Osteocyte (in vitro differentiated cells): ENCODE measurements at regions not wholly inside any gene's neighbourhood (a gene's known extent, or its start where the extent isn't known, plus 50 kb on each side); places are given as distances from the start of the nearest gene placed in this dataset.

Source experiments
- DNase-seq: peaks from one replicate; pipeline ENCODE4 v3.0.0; 2021; ENCODE audit warnings: mixed read lengths; ENCODE audit not compliant: unreplicated experiment; ENCODE audit errors: extremely low spot score
- H3K27ac Mint-ChIP-seq: one replicate; pipeline ENCODE4 v1.8.0; 2021; ENCODE audit warnings: mild to moderate bottlenecking, mixed read lengths; ENCODE audit not compliant: unreplicated experiment
- H3K27me3 Mint-ChIP-seq: one replicate; pipeline ENCODE4 v1.8.0; 2021; ENCODE audit warnings: mixed read lengths; ENCODE audit not compliant: unreplicated experiment
- H3K36me3 Mint-ChIP-seq: one replicate; pipeline ENCODE4 v1.8.0; 2021; ENCODE audit warnings: mixed read lengths; ENCODE audit not compliant: unreplicated experiment
- H3K4me1 Mint-ChIP-seq: one replicate; pipeline ENCODE4 v1.8.0; 2021; ENCODE audit warnings: mixed read lengths; ENCODE audit not compliant: unreplicated experiment
- H3K4me3 Mint-ChIP-seq: one replicate; pipeline ENCODE4 v1.8.0; 2021; ENCODE audit warnings: mild to moderate bottlenecking, moderate library complexity, mixed read lengths; ENCODE audit not compliant: unreplicated experiment
- H3K9me3 Mint-ChIP-seq: one replicate; pipeline ENCODE4 v1.8.0; 2021; ENCODE audit warnings: mixed read lengths; ENCODE audit not compliant: unreplicated experiment
- TF ChIP-seq, protein P1 (sequence below): fragments of 200-600 bp; sonication (generic); IDR thresholded peaks from 2 replicates; pipeline ENCODE4 v1.5.0; 2021; ENCODE audit warnings: antibody characterized with exemption, mild to moderate bottlenecking, moderate library complexity

DNA sequence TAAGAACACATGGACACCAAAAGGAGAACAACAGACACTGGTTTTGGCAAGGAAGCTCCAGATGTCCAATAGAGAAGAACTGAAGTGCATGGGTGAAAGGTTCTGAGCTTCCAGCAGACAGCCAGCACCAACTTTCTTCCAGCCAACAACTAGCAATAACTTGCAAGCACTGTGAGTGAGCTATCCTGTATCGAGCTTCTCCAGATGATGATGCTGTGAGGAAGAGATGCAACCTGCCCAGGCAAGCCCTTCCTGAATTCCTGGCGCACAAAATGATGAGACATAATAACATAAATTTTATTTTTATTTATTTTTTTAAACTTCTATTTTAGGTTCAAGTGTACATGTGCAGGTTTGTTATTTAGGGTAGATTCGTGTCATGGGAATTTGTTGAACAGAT lies 692.1 kb downstream of the DNAJB9 start:
- TF ChIP-seq, protein P1, sequence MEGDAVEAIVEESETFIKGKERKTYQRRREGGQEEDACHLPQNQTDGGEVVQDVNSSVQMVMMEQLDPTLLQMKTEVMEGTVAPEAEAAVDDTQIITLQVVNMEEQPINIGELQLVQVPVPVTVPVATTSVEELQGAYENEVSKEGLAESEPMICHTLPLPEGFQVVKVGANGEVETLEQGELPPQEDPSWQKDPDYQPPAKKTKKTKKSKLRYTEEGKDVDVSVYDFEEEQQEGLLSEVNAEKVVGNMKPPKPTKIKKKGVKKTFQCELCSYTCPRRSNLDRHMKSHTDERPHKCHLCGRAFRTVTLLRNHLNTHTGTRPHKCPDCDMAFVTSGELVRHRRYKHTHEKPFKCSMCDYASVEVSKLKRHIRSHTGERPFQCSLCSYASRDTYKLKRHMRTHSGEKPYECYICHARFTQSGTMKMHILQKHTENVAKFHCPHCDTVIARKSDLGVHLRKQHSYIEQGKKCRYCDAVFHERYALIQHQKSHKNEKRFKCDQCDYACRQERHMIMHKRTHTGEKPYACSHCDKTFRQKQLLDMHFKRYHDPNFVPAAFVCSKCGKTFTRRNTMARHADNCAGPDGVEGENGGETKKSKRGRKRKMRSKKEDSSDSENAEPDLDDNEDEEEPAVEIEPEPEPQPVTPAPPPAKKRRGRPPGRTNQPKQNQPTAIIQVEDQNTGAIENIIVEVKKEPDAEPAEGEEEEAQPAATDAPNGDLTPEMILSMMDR: no peak
- Mint-ChIP-seq H3K4me1 (no peaks in the 10 kb centered on the region), H3K9me3 (peaks cover 19% of the 10 kb centered on the region), H3K36me3 (no peaks in the 10 kb centered on the region), H3K4me3 (no peak overlapping the region), H3K27me3 (no peaks in the 10 kb centered on the region), H3K27ac (no peak overlapping the region)
- DNase-seq: no peak

DNA sequence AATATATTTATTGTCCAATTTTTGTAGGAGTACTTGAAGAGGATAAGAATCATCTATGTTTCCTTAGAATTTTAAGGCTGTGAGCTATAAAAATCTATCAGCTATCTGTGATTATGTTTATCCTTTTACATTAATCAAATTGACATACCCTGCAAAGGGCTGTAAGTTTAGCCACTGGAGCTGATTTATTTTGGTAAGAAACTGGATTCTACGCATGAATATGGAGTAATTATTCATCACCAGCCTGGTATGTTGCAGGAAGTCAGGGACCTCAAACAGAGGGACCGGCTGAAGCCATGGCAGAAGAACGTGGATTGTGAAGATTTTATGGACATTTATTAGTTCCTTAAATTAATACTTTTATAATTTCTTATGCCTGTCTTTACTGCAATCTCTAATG lies 696.9 kb downstream of the DNAJB9 start:
- no peak for DNase-seq
- H3K27me3 Mint-ChIP-seq: no peaks in the 10 kb centered on the region
- H3K4me3 Mint-ChIP-seq: no peak overlapping the region
- H3K9me3 Mint-ChIP-seq: peaks cover 33% of the 10 kb centered on the region
- no peaks in the 10 kb centered on the region for H3K36me3 Mint-ChIP-seq
- TF ChIP-seq, protein P1: no peak
- H3K4me1 Mint-ChIP-seq: no peaks in the 10 kb centered on the region
- no peak overlapping the region for H3K27ac Mint-ChIP-seq

DNA sequence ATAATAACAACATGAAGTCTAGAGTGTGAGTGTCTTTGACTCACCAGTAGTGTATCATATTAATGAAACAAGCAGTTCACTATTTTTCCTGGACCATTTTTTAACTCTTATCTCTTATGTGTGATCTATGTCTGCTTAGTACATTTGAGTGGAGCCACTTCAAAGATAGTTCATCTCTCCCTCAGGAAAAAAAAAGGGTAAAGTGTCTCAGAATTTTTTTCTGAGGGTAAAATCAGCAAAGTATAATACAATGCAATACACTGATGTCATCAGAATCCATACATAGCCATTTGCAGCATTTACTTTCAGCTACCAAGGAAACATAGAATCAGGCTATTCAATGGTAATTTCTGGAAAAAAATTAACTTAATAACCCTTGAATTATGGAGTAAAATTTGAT lies 706.7 kb downstream of the DNAJB9 start:
- Mint-ChIP-seq H3K4me3 (no peak overlapping the region), H3K4me1 (no peaks in the 10 kb centered on the region), H3K9me3 (no peaks in the 10 kb centered on the region), H3K36me3 (no peaks in the 10 kb centered on the region), H3K27me3 (no peaks in the 10 kb centered on the region), H3K27ac (no peak overlapping the region)
- no peak for DNase-seq
- TF ChIP-seq, protein P1: no peak

DNA sequence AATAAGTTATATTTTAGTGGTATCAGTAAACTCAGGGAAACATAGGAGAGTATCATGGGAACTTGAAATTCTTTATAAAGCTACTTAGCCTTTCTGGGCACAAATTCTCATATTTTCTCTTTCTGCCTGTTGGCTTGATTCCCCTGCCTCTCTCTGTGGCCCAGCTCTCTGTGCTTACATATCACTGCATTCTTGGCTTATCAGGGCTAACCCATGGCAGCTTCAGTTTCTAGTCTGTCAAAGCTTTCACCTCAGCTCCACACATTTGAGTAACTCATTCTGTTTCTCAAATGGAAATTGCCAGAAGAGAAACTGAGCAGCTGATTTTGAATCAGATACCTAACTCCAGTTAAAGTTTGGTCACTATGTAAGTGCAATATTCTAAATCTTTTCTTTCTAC lies 713.1 kb downstream of the DNAJB9 start:
- no peak overlapping the region for H3K4me3 Mint-ChIP-seq
- peaks cover 14% of the 10 kb centered on the region for H3K9me3 Mint-ChIP-seq
- H3K36me3 Mint-ChIP-seq: no peaks in the 10 kb centered on the region
- no peak for DNase-seq
- no peaks in the 10 kb centered on the region for H3K4me1 Mint-ChIP-seq
- TF ChIP-seq, protein P1: no peak
- H3K27ac Mint-ChIP-seq: no peak overlapping the region
- H3K27me3 Mint-ChIP-seq: no peaks in the 10 kb centered on the region

DNA sequence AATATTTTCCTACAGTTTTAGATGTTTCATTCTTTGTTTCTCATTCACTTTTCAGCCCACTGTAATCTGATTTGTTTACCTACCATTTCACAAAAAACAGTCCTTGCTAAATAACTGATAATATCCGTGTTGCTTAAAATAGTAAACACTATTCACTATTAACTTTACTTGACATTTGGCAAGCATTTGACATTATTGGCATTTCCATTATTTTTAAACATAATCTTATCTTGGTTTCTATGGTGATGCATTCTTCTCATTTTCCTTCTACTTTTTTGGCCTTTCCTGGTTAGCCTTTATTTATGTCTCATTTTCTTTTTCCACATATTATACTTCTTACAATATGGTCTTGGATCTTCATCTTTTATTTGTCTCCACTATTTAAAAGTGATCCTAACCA lies 715.3 kb downstream of the DNAJB9 start:
- Mint-ChIP-seq H3K27ac (no peak overlapping the region), H3K9me3 (peaks cover 14% of the 10 kb centered on the region), H3K4me1 (no peaks in the 10 kb centered on the region), H3K36me3 (no peaks in the 10 kb centered on the region), H3K27me3 (no peaks in the 10 kb centered on the region), H3K4me3 (no peak overlapping the region)
- TF ChIP-seq, protein P1: no peak
- no peak for DNase-seq
